K562 (cell line): ENCODE measurements at regions not wholly inside any gene's neighbourhood (a gene's known extent, or its start where the extent isn't known, plus 50 kb on each side); places are given as distances from the start of the nearest gene placed in this dataset.
A peak's percentile ranks its signal among the peaks of the same experiment; 100 is the strongest.

Experiments used
- CCAR2 ChIP-seq: fragments of 200-400 bp; formaldehyde crosslinking; IDR thresholded peaks from 2 replicates; pipeline ENCODE4 v1.6.1; 2017; ENCODE audit warnings: mild to moderate bottlenecking, low read depth, low read length
- CHD4 ChIP-seq: fragments of 200-600 bp; sonication (generic); IDR thresholded peaks from 3 replicates; pipeline ENCODE4 v1.6.1; 2012; ENCODE audit warnings: low read depth, mild to moderate bottlenecking, mixed read lengths, low read length, inconsistent platforms; ENCODE audit not compliant: insufficient read depth, insufficient replicate concordance, poor library complexity, severe bottlenecking
- ESRRA ChIP-seq: fragments of 450-650 bp; IDR thresholded peaks from 2 replicates; pipeline ENCODE4 v1.6.1; 2014; ENCODE audit warnings: low read depth, mild to moderate bottlenecking, moderate library complexity, borderline replicate concordance
- EZH2 ChIP-seq: IDR thresholded peaks from 2 replicates; pipeline ENCODE4 v1.6.1; 2012; ENCODE audit warnings: low read depth, mild to moderate bottlenecking, inconsistent platforms, low read length, borderline replicate concordance
- FOXK2 ChIP-seq, 2 experiments: fragments of 450-650 bp; IDR thresholded peaks in 1 of 2; conservative IDR thresholded peaks in 1 of 2; 2 replicates each; pipeline ENCODE4 v1.6.1; 2016; ENCODE audit warnings: low read depth in 2 of 2, mild to moderate bottlenecking in 1 of 2
- HMGN3 ChIP-seq: IDR thresholded peaks from 2 replicates; pipeline ENCODE4 v1.6.1; 2011; ENCODE audit warnings: borderline replicate concordance, low read depth, mild to moderate bottlenecking, mixed read lengths, low read length; ENCODE audit not compliant: insufficient read length; ENCODE audit errors: extremely low read depth
- MAFF ChIP-seq: IDR thresholded peaks from 2 replicates; pipeline ENCODE4 v1.6.1; 2012; ENCODE audit warnings: low read length, improper control_type of control experiment
- MAFG ChIP-seq: fragments of 450-650 bp; conservative IDR thresholded peaks from 2 replicates; pipeline ENCODE4 v1.6.1; 2016; ENCODE audit warnings: missing genetic modification characterization, missing compliant biosample characterization
- MYC ChIP-seq, 2 experiments: fragments of 250-450 bp in 1 of 2; sonication (Bioruptor Pico) in 1 of 2; IDR thresholded peaks; 2 replicates each; pipeline versions ENCODE4 v1.5.1 to v1.6.1; 2012 to 2021; ENCODE audit warnings: low read depth in 2 of 2, borderline replicate concordance in 1 of 2, improper control_type of control experiment in 1 of 2, low read length in 1 of 2, mild to moderate bottlenecking in 1 of 2, moderate library complexity in 1 of 2
- NR3C1 ChIP-seq: sonication (generic); formaldehyde crosslinking; IDR thresholded peaks from 2 replicates; pipeline ENCODE4 v1.8.1; 2022; ENCODE audit warnings: missing genetic modification reagents
- PCBP2 ChIP-seq: fragments of 200-400 bp; formaldehyde crosslinking; IDR thresholded peaks from 2 replicates; pipeline ENCODE4 v1.6.1; 2018; ENCODE audit warnings: low read length, low read depth, mild to moderate bottlenecking, moderate library complexity; ENCODE audit not compliant: poor library complexity, severe bottlenecking
- POLR2A ChIP-seq: fragments of 450-650 bp; conservative IDR thresholded peaks from 2 replicates; pipeline ENCODE4 v1.6.1; 2016
- RBM34 ChIP-seq: fragments of 200-400 bp; formaldehyde crosslinking; IDR thresholded peaks from 2 replicates; pipeline ENCODE4 v1.6.1; 2018; ENCODE audit warnings: low read length, borderline replicate concordance; ENCODE audit not compliant: insufficient read depth
- RBM39 ChIP-seq: fragments of 200-400 bp; formaldehyde crosslinking; optimal IDR thresholded peaks from 2 replicates; pipeline ENCODE3; 2018; ENCODE audit warnings: low read depth, low read length
- RHOXF2B ChIP-seq: fragments of 250-450 bp; sonication (Bioruptor Pico); conservative IDR thresholded peaks from 2 replicates; pipeline ENCODE4 v1.5.1; 2021
- SAFB ChIP-seq: fragments of 200-400 bp; formaldehyde crosslinking; IDR thresholded peaks from 2 replicates; pipeline ENCODE4 v1.6.1; 2017; ENCODE audit warnings: low read depth, low read length, borderline replicate concordance
- SETDB1 ChIP-seq: IDR thresholded peaks from one replicate; pipeline ENCODE4 v1.6.1; 2012; ENCODE audit warnings: low read length, control low read depth, inconsistent platforms
- ZBTB1 ChIP-seq: sonication (generic); formaldehyde crosslinking; IDR thresholded peaks from 2 replicates; pipeline ENCODE4 v1.8.1; 2023; ENCODE audit warnings: missing genetic modification reagents, low read depth, mild to moderate bottlenecking, borderline replicate concordance
- ZNF316 ChIP-seq: fragments of 450-650 bp; IDR thresholded peaks from 2 replicates; pipeline ENCODE4 v1.6.1; 2016
- ZNF551 ChIP-seq: fragments of 250-450 bp; sonication (Bioruptor Pico); IDR thresholded peaks from 2 replicates; pipeline ENCODE4 v1.5.0; 2021; ENCODE audit warnings: mild to moderate bottlenecking, moderate library complexity
- TF ChIP-seq, protein P1 (sequence below): fragments of 250-450 bp; sonication (Bioruptor Pico); IDR thresholded peaks from 2 replicates; pipeline ENCODE4 v1.8.0; 2022; ENCODE audit warnings: moderate library complexity, mild to moderate bottlenecking, inconsistent platforms
- TF ChIP-seq, protein P2 (sequence below): sonication (generic); formaldehyde crosslinking; IDR thresholded peaks from 2 replicates; pipeline ENCODE4 v1.8.0; 2022; ENCODE audit warnings: mild to moderate bottlenecking, missing genetic modification reagents
- TF ChIP-seq, protein P3 (sequence below): IDR thresholded peaks from 2 replicates; pipeline ENCODE4 v1.6.1; 2012; ENCODE audit warnings: low read depth, low read length, improper control_type of control experiment, borderline replicate concordance
- TF ChIP-seq, protein P4 (sequence below): fragments of 450-650 bp; formaldehyde crosslinking; IDR thresholded peaks from 2 replicates; pipeline ENCODE4 v1.4.0; 2022; ENCODE audit warnings: missing genetic modification characterization

DNA sequence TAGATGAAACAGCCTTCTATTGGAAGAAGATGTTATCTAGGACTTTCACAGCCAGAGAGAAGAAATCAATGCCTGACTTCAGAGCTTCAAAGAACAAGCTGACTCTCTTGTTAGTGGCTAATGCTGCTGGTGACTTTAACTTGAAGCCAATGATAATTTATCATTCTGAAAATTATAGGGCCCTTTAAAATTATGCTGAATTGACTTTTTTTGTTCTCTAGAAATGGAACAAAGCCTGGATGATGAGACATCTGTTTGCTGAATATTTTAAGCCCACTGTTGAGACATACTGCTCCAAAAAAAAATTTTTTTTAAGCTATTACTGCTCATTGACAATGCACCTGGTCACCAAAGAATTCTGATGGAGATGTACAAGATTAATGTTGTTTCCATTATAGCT, 189.2 kb downstream of the MBL2 start (continued):
- TF ChIP-seq ZNF551 (CRISPR knock-in tag) (no peak), EZH2 (no peak), HMGN3 (no peak), FOXK2 (conservative IDR thresholded peaks at IDR 0.05 in 1 of 2, IDR thresholded peaks at IDR 0.05 in 1 of 2; ENCODE audit: low read depth in 2 of 2) (no peak), NR3C1 (CRISPR knock-in tag) (no peak), ESRRA (no peak), RBM39 (no peak), SAFB (no peak), SETDB1 (no peak), ZBTB1 (CRISPR knock-in tag) (no peak), MYC (IDR thresholded peaks at IDR 0.05; ENCODE audit: low read depth, low read length) (no peak), MYC (CRISPR knock-in tag; IDR thresholded peaks at IDR 0.05; ENCODE audit: borderline replicate concordance, low read depth) (no peak), MAFG (tag) (peak; percentile 46; the same call in 1 of the 2 replicates), RBM34 (no peak), MAFF (peak; percentile 66), CHD4 (no peak), RHOXF2B (CRISPR knock-in tag) (no peak), POLR2A (no peak), CCAR2 (no peak), ZNF316 (peak; percentile 68), PCBP2 (no peak)
- TF ChIP-seq, protein P1, sequence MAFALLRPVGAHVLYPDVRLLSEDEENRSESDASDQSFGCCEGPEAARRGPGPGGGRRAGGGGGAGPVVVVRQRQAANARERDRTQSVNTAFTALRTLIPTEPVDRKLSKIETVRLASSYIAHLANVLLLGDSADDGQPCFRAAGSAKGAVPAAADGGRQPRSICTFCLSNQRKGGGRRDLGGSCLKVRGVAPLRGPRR: no peak
- TF ChIP-seq, protein P2, sequence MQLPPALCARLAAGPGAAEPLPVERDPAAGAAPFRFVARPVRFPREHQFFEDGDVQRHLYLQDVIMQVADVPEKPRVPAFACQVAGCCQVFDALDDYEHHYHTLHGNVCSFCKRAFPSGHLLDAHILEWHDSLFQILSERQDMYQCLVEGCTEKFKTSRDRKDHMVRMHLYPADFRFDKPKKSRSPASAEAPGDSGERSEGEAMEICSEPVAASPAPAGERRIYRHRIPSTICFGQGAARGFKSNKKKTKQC (CRISPR knock-in tag): no peak
- TF ChIP-seq, protein P3, sequence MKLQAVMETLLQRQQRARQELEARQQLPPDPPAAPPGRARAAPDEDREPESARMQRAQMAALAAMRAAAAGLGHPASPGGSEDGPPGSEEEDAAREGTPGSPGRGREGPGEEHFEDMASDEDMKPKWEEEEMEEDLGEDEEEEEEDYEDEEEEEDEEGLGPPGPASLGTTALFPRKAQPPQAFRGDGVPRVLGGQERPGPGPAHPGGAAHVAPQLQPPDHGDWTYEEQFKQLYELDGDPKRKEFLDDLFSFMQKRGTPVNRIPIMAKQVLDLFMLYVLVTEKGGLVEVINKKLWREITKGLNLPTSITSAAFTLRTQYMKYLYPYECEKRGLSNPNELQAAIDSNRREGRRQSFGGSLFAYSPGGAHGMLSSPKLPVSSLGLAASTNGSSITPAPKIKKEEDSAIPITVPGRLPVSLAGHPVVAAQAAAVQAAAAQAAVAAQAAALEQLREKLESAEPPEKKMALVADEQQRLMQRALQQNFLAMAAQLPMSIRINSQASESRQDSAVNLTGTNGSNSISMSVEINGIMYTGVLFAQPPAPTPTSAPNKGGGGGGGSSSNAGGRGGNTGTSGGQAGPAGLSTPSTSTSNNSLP: no peak
- TF ChIP-seq, protein P4, sequence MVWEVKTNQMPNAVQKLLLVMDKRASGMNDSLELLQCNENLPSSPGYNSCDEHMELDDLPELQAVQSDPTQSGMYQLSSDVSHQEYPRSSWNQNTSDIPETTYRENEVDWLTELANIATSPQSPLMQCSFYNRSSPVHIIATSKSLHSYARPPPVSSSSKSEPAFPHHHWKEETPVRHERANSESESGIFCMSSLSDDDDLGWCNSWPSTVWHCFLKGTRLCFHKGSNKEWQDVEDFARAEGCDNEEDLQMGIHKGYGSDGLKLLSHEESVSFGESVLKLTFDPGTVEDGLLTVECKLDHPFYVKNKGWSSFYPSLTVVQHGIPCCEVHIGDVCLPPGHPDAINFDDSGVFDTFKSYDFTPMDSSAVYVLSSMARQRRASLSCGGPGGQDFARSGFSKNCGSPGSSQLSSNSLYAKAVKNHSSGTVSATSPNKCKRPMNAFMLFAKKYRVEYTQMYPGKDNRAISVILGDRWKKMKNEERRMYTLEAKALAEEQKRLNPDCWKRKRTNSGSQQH: no peak
